ENCODE measurements at regions not wholly inside any gene's neighbourhood (a gene's known extent, or its start where the extent isn't known, plus 50 kb on each side); places are given as distances from the start of the nearest gene placed in this dataset.

- no peak for TF ChIP-seq EZH2phosphoT487 (IDR thresholded peaks at IDR 0.05; ENCODE audit: low read depth)
- no peak for TF ChIP-seq CTCF (IDR thresholded peaks at IDR 0.05; ENCODE audit: low read depth, low read length)
Observed at GRCh38 chr9:13705373-13705772, 425.9 kb upstream of the MPDZ start.

Measured in OCI-LY3 (cell line).